Thyroid gland (tissue), 4 donors: ENCODE measurements at regions not wholly inside any gene's neighbourhood (a gene's known extent, or its start where the extent isn't known, plus 50 kb on each side); places are given as distances from the start of the nearest gene placed in this dataset.

Experiments used
- DNase-seq, 2 donors: peaks; one replicate each; pipeline ENCODE4 v3.0.0-alpha.2; 2019
- H3K27ac ChIP-seq, 3 donors: fragments of 200-600 bp; sonication (generic); 1 replicate in 2 of 3; 2 replicates in 1 of 3; pipeline ENCODE4 v1.5.1; 2016 to 2019; ENCODE audit warnings: mild to moderate bottlenecking in 1 of 3, moderate library complexity in 1 of 3
- H3K27me3 ChIP-seq: fragments of 200-600 bp; sonication (generic); one replicate; pipeline ENCODE4 v1.5.1; 2019
- H3K36me3 ChIP-seq, 2 donors: fragments of 200-600 bp; sonication (generic); one replicate each; pipeline ENCODE4 v1.5.1; 2016 to 2019
- H3K4me1 ChIP-seq, 2 donors: fragments of 200-600 bp; sonication (generic); one replicate each; pipeline ENCODE4 v1.5.1; 2017 to 2019
- H3K4me3 ChIP-seq, 3 donors: fragments of 200-600 bp; sonication (generic); replicated peaks in 1 of 3; 1 replicate in 2 of 3; 2 replicates in 1 of 3; pipeline ENCODE4 v1.5.1; 2016; ENCODE audit warnings: mild to moderate bottlenecking in 1 of 3
- H3K9me3 ChIP-seq: fragments of 200-600 bp; sonication (generic); one replicate; pipeline ENCODE4 v1.5.1; 2017
- POLR2A ChIP-seq, 2 donors: fragments of 450-650 bp; IDR thresholded peaks; one replicate each; pipeline ENCODE4 v1.6.1; 2017; ENCODE audit warnings: antibody characterized with exemption in 2 of 2, mild to moderate bottlenecking in 2 of 2, moderate library complexity in 1 of 2
- WGBS, 2 donors: methylation state at CpG; one replicate each; pipeline ENCODE4 v1.1.5; 2017; 5-methylcytosine and 5-hydroxymethylcytosine counted together
- intact Hi-C: fragments of 100-400 bp; cut with DNase I; formaldehyde crosslinking; loops from one replicate; pipeline ENCODE4 v1.15.1; 2023
- TF ChIP-seq, protein P1 (sequence below), 6 experiments: fragments of 200-600 bp in 3 of 6; fragments of 450-650 bp in 3 of 6; sonication (generic) in 3 of 6; IDR thresholded peaks; one replicate each; pipeline ENCODE4 v1.5.1; 2016 to 2019; ENCODE audit warnings: antibody characterized with exemption in 6 of 6, mild to moderate bottlenecking in 2 of 6, inconsistent platforms in 1 of 6, moderate library complexity in 1 of 6

- TF ChIP-seq, protein P1, sequence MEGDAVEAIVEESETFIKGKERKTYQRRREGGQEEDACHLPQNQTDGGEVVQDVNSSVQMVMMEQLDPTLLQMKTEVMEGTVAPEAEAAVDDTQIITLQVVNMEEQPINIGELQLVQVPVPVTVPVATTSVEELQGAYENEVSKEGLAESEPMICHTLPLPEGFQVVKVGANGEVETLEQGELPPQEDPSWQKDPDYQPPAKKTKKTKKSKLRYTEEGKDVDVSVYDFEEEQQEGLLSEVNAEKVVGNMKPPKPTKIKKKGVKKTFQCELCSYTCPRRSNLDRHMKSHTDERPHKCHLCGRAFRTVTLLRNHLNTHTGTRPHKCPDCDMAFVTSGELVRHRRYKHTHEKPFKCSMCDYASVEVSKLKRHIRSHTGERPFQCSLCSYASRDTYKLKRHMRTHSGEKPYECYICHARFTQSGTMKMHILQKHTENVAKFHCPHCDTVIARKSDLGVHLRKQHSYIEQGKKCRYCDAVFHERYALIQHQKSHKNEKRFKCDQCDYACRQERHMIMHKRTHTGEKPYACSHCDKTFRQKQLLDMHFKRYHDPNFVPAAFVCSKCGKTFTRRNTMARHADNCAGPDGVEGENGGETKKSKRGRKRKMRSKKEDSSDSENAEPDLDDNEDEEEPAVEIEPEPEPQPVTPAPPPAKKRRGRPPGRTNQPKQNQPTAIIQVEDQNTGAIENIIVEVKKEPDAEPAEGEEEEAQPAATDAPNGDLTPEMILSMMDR (IDR thresholded peaks at IDR 0.05) = no peak
- no peak for TF ChIP-seq POLR2A (IDR thresholded peaks at IDR 0.05)
- no peak overlapping the region for H3K4me3 ChIP-seq
- 63 to 65% methylated on average over 3 of the region's 3 CpGs for WGBS, 2 donors
- no peaks in the 10 kb centered on the region for H3K9me3 ChIP-seq
- H3K4me1 ChIP-seq = no peaks in the 10 kb centered on the region
- intact Hi-C loops = no loop called here
- no peak overlapping the region for H3K27ac ChIP-seq
- no peak for DNase-seq
- H3K36me3 ChIP-seq = no peaks in the 10 kb centered on the region
- H3K27me3 ChIP-seq = no peaks in the 10 kb centered on the region
Observed at GRCh38 chr4:19579608-19580007, 672.1 kb upstream of the SLIT2 start.

- H3K4me1 ChIP-seq = no peaks in the 10 kb centered on the region
- no peak overlapping the region for H3K27ac ChIP-seq
- TF ChIP-seq, protein P1 (IDR thresholded peaks at IDR 0.05) = no peak
- TF ChIP-seq POLR2A (IDR thresholded peaks at IDR 0.05) = no peak
- no peak for DNase-seq
- intact Hi-C loops = no loop called here
- H3K4me3 ChIP-seq = no peak overlapping the region
- 66 to 75% methylated on average over 1 of the region's 1 CpG for WGBS, 2 donors
- H3K9me3 ChIP-seq = no peaks in the 10 kb centered on the region
- no peaks in the 10 kb centered on the region for H3K36me3 ChIP-seq
- no peaks in the 10 kb centered on the region for H3K27me3 ChIP-seq
Observed at GRCh38 chr4:19577097-19577496, 674.6 kb upstream of the SLIT2 start.

- no peak for DNase-seq
- Histone ChIP-seq H3K4me1 (no peaks in the 10 kb centered on the region), H3K36me3 (no peaks in the 10 kb centered on the region), H3K9me3 (no peaks in the 10 kb centered on the region), H3K27ac (no peak overlapping the region), H3K27me3 (no peaks in the 10 kb centered on the region), H3K4me3 (no peak overlapping the region)
- no peak for TF ChIP-seq POLR2A (IDR thresholded peaks at IDR 0.05)
- TF ChIP-seq, protein P1 (IDR thresholded peaks at IDR 0.05) = no peak
- 86 to 88% methylated on average over 5 of the region's 5 CpGs for WGBS, 2 donors
- intact Hi-C loops = no loop called here
Observed at GRCh38 chr4:19575924-19576323, 675.8 kb upstream of the SLIT2 start.

- Histone ChIP-seq H3K27me3 (no peaks in the 10 kb centered on the region), H3K4me1 (no peaks in the 10 kb centered on the region), H3K27ac (no peak overlapping the region), H3K36me3 (no peaks in the 10 kb centered on the region), H3K4me3 (no peak overlapping the region), H3K9me3 (no peaks in the 10 kb centered on the region)
- intact Hi-C loops = no loop called here
- no peak for TF ChIP-seq POLR2A (IDR thresholded peaks at IDR 0.05)
- TF ChIP-seq, protein P1 (IDR thresholded peaks at IDR 0.05) = no peak
- DNase-seq = no peak
Observed at GRCh38 chr4:19566041-19566440, 685.7 kb upstream of the SLIT2 start.

DNA sequence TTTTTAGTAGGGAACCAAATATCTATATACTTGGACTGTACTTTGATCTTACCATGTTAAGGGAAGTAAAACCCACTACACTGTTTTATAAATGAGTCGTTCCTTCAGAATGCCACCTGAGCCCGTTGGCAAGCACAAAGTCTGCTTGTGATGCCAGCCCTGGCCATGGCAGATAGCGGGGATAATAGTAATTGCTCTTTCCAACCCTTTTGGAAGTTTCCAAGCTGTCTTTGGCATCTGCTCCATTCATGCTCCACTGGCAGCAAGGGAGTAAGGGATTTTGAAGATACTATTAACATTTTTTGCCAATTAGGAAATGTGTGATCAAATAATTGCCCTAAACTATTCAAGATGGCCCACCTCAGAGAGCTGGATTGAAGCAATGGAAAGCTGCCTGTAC, 689.2 kb upstream of the SLIT2 start:
- no peak for TF ChIP-seq POLR2A (IDR thresholded peaks at IDR 0.05)
- TF ChIP-seq, protein P1 (IDR thresholded peaks at IDR 0.05) = no peak
- 91 to 100% methylated on average over 3 of the region's 3 CpGs for WGBS, 2 donors
- DNase-seq = no peak
- no peak overlapping the region for H3K4me3 ChIP-seq
- no peaks in the 10 kb centered on the region for H3K27me3 ChIP-seq
- intact Hi-C loops = no loop called here
- H3K27ac ChIP-seq = no peak overlapping the region
- no peaks in the 10 kb centered on the region for H3K4me1 ChIP-seq
- H3K36me3 ChIP-seq = no peaks in the 10 kb centered on the region
- H3K9me3 ChIP-seq = no peaks in the 10 kb centered on the region
